IMR-90 (cell line): ENCODE measurements at regions not wholly inside any gene's neighbourhood (a gene's known extent, or its start where the extent isn't known, plus 50 kb on each side); places are given as distances from the start of the nearest gene placed in this dataset.

Experiments used
- CEBPB ChIP-seq: IDR thresholded peaks from 2 replicates; pipeline ENCODE4 v1.6.1; 2012; ENCODE audit warnings: low read depth, low read length, improper control_type of control experiment
- CHD1 ChIP-seq: IDR thresholded peaks from 2 replicates; pipeline ENCODE4 v1.6.1; 2012; ENCODE audit warnings: low read depth, low read length, improper control_type of control experiment
- CTCF ChIP-seq: conservative IDR thresholded peaks from 2 replicates; pipeline ENCODE4 v1.5.1; 2012; ENCODE audit warnings: mild to moderate bottlenecking, low read depth, low read length, improper control_type of control experiment
- FOS ChIP-seq: fragments of 150-350 bp; IDR thresholded peaks from 2 replicates; pipeline ENCODE4 v1.6.1; 2016; ENCODE audit warnings: low read depth, low read length
- TF ChIP-seq, protein P1 (sequence below): fragments of 150-350 bp; IDR thresholded peaks from 2 replicates; pipeline ENCODE4 v1.6.1; 2016; ENCODE audit warnings: low read depth, mild to moderate bottlenecking, low read length, moderate library complexity, borderline replicate concordance

DNA sequence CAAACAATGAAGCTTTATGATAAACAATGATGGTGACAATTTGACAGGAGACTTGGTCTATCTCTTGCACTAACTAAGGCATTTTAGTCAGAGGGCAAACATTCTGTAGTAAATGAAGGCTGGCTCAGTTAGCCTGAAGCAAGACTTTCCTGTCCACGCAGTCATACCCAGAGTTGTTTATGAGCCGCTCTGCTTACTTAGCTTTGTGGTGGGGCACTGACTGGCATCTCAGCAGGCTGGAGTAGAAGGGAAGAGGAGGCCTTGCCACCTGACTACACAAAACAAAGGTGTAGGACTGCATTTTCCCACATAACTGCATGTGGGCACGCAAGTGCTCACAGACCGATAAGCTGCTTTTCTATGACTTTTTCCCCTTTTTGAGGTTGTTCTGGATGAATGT, 133.7 kb upstream of the EPB41L4A start:
- no peak for TF ChIP-seq CEBPB
- no peak for TF ChIP-seq CHD1
- TF ChIP-seq, protein P1, sequence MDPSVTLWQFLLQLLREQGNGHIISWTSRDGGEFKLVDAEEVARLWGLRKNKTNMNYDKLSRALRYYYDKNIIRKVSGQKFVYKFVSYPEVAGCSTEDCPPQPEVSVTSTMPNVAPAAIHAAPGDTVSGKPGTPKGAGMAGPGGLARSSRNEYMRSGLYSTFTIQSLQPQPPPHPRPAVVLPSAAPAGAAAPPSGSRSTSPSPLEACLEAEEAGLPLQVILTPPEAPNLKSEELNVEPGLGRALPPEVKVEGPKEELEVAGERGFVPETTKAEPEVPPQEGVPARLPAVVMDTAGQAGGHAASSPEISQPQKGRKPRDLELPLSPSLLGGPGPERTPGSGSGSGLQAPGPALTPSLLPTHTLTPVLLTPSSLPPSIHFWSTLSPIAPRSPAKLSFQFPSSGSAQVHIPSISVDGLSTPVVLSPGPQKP = no peak
- no peak for TF ChIP-seq CTCF
- TF ChIP-seq FOS = no peak
